Mucosa of descending colon (tissue), 3 donors: ENCODE measurements at regions not wholly inside any gene's neighbourhood (a gene's known extent, or its start where the extent isn't known, plus 50 kb on each side); places are given as distances from the start of the nearest gene placed in this dataset.

Experiments used
- ATAC-seq: fragments of 200-7000 bp; cut with Tn5 transposase; one replicate; pipeline ENCODE4 v1.9.1; 2020; ENCODE audit warnings: mild to moderate bottlenecking, moderate library complexity
- DNase-seq, 3 donors: peaks; one replicate each; pipeline ENCODE4 v3.0.0-alpha.2; 2020
- H3K36me3 ChIP-seq: fragments of 200-600 bp; one replicate; pipeline ENCODE4 v1.8.0; 2021; ENCODE audit warnings: low read depth, mild to moderate bottlenecking
- H3K4me1 ChIP-seq: fragments of 200-600 bp; one replicate; pipeline ENCODE4 v1.8.0; 2021; ENCODE audit warnings: low read depth, mild to moderate bottlenecking
- H3K4me3 ChIP-seq: fragments of 200-600 bp; one replicate; pipeline ENCODE4 v1.8.0; 2021; ENCODE audit warnings: mild to moderate bottlenecking
- H3K9me3 ChIP-seq: fragments of 200-600 bp; one replicate; pipeline ENCODE4 v1.8.0; 2021; ENCODE audit warnings: mild to moderate bottlenecking
- intact Hi-C, 2 donors: fragments of 100-400 bp; cut with DNase I in 1 of 2; cut with micrococcal nuclease in 1 of 2; formaldehyde crosslinking; loops; one replicate each; pipeline versions ENCODE4 v1.11.0 to v1.11.1; 2022; cut with DNase I, micrococcal nuclease
- TF ChIP-seq, protein P1 (sequence below): fragments of 200-600 bp; IDR thresholded peaks from one replicate; pipeline ENCODE4 v1.8.0; 2022; ENCODE audit warnings: antibody characterized with exemption, mild to moderate bottlenecking
- donor health status: DM: no; HTN: no; CAD: no; lungs with moderate emphysema.
- donor health status: DM: no; HTN: no; CAD: no.
- donor health status: DM: no; HTN: yes; CAD: no.

DNA sequence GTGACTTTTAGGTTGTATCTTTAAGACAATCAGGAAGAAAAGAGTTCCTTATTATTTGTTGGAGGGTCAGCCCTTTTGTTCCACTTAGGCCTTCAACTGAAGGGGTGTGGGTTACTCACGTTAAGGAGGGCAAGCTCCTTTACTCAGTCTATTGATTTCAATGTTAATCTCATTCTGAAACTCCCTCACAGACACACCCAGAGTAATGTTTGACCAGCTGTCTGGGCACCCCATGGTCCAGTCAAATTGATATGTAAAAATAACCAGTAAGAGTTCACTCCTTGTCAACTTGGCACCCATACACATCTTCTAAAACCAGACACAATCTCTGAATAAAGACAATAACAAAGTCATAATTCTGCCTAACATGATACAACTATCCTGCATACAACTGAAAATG lies 292.9 kb downstream of the KLF5 start:
- ATAC-seq (no peak), DNase-seq (no peak)
- no peaks in the 10 kb centered on the region for H3K9me3 ChIP-seq
- intact Hi-C loops: no loop called here
- H3K4me1 ChIP-seq: no peaks in the 10 kb centered on the region
- TF ChIP-seq, protein P1, sequence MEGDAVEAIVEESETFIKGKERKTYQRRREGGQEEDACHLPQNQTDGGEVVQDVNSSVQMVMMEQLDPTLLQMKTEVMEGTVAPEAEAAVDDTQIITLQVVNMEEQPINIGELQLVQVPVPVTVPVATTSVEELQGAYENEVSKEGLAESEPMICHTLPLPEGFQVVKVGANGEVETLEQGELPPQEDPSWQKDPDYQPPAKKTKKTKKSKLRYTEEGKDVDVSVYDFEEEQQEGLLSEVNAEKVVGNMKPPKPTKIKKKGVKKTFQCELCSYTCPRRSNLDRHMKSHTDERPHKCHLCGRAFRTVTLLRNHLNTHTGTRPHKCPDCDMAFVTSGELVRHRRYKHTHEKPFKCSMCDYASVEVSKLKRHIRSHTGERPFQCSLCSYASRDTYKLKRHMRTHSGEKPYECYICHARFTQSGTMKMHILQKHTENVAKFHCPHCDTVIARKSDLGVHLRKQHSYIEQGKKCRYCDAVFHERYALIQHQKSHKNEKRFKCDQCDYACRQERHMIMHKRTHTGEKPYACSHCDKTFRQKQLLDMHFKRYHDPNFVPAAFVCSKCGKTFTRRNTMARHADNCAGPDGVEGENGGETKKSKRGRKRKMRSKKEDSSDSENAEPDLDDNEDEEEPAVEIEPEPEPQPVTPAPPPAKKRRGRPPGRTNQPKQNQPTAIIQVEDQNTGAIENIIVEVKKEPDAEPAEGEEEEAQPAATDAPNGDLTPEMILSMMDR: no peak
- H3K36me3 ChIP-seq: no peaks in the 10 kb centered on the region
- H3K4me3 ChIP-seq: no peak overlapping the region

DNA sequence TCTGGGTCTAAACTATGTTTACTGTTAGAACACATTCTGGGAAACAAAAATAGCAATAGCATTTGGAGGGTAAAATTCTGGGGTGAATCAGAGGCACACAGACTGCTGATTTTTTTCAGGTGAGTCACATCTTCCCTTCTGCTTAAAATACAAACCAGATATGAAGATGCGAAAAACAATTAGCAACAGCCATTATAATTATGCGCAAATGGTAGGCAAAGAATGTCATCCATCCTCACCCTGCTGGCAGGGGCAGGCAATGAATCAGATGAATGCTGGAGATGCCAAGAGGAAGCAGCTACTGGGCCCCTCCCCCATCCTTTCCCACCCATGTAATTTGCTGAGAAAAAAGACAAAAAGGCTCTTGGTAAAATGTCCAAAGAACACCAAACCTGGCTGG lies 282.9 kb downstream of the KLF5 start:
- H3K4me1 ChIP-seq: no peaks in the 10 kb centered on the region
- no peaks in the 10 kb centered on the region for H3K36me3 ChIP-seq
- intact Hi-C loops: no loop called here
- no peak for ATAC-seq
- TF ChIP-seq, protein P1: no peak
- DNase-seq: no peak
- H3K4me3 ChIP-seq: no peak overlapping the region
- H3K9me3 ChIP-seq: no peaks in the 10 kb centered on the region

DNA sequence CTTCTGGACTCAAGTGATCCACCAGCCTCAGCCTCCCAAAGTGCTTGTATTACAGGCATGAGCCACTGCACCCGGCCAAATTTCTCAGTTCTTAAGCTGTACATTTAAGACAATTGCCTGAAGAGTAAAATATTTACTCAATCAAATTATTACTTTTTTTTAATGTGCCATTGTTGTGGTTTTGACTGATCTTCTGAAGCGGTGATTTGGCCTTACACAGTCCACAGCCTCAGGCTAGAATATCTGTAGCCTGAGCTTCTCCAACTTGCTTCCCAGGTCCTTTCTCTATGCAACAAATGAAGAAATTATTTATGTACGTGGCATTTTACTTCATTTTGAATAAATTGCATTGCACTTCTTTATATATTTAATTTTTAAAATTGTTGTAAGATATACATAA lies 281.3 kb downstream of the KLF5 start:
- TF ChIP-seq, protein P1: no peak
- no peaks in the 10 kb centered on the region for H3K9me3 ChIP-seq
- H3K36me3 ChIP-seq: no peaks in the 10 kb centered on the region
- no peaks in the 10 kb centered on the region for H3K4me1 ChIP-seq
- intact Hi-C loops: no loop called here
- ATAC-seq: no peak
- no peak overlapping the region for H3K4me3 ChIP-seq
- no peak for DNase-seq

DNA sequence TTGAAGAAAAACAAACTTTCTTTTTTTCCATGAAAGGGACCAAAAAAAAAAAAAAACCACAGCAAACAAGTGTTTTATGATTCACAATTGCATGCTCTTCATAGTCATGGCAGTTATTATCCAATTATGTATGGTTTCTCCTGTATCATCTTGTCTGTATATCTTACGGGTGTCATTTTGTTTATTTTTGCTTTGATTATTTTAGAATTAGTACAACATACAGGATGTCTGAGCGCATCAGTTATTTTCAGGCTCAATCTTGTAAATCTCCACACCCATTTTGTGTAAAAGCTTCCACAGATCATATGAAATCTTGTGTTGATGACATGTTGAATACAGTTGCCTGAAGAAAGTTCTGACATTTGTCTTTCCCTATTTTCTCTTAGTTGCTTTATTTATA lies 280.3 kb downstream of the KLF5 start:
- Histone ChIP-seq H3K36me3 (no peaks in the 10 kb centered on the region), H3K9me3 (no peaks in the 10 kb centered on the region), H3K4me3 (no peak overlapping the region), H3K4me1 (no peaks in the 10 kb centered on the region)
- DNase-seq (no peak), ATAC-seq (no peak)
- intact Hi-C loops: no loop called here
- TF ChIP-seq, protein P1: no peak

DNA sequence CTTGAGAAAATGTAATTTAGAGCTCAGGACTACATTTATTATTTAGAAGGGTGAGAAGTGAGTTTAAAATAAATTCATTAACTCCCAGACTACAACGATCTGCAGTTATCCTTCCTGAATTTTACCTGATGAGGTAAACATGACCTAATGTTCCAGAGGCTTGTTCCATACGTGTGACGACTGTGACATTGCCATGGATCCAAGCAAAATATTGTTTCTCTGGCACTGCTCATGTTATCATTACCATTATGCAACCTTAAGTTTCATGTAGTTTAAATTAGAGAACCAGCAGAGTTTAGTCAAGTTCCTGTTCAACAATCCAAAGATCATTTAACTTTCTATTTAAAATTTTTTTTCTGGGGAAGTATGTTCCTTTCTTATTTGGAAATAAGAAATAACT lies 279.6 kb downstream of the KLF5 start:
- intact Hi-C loops: no loop called here
- H3K9me3 ChIP-seq: no peaks in the 10 kb centered on the region
- ATAC-seq: no peak
- DNase-seq: no peak
- TF ChIP-seq, protein P1: no peak
- no peaks in the 10 kb centered on the region for H3K4me1 ChIP-seq
- no peaks in the 10 kb centered on the region for H3K36me3 ChIP-seq
- H3K4me3 ChIP-seq: no peak overlapping the region

DNA sequence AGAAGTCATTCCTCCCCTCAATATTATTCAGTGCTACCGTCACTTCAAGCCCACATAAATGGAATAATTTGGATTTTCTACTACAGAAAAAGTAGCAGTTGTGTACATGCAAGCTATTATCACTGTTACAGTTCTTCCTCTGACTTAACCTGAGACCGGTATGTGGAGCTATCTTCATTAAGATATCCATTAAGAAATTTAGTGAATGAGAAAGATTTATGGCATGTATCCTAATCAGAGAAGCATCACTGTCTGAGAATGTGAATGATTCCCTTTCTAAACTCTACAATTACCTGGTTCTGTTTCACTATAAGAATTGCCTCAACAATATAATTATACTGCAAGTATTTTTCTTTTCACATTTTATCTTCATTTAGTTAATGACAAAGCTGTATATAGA lies 278.7 kb downstream of the KLF5 start:
- ATAC-seq (no peak), DNase-seq (no peak)
- intact Hi-C loops: no loop called here

More for the DNA sequence above, 278.7 kb downstream of the KLF5 start:
- H3K4me3 ChIP-seq: no peak overlapping the region
- H3K4me1 ChIP-seq: no peaks in the 10 kb centered on the region
- TF ChIP-seq, protein P1: no peak
- no peaks in the 10 kb centered on the region for H3K36me3 ChIP-seq
- H3K9me3 ChIP-seq: no peaks in the 10 kb centered on the region
